Heart right ventricle (tissue), 16 donors: ENCODE measurements at regions not wholly inside any gene's neighbourhood (a gene's known extent, or its start where the extent isn't known, plus 50 kb on each side); places are given as distances from the start of the nearest gene placed in this dataset.

ENCODE experiments used
- ATAC-seq, 8 donors: fragments of 200-7000 bp; cut with Tn5 transposase; one replicate each; pipeline ENCODE4 v1.9.1; 2020; ENCODE audit warnings: mild to moderate bottlenecking in 8 of 8, moderate library complexity in 8 of 8, moderate number of reproducible peaks in 1 of 8
- DNase-seq, 2 donors: peaks; one replicate each; pipeline ENCODE4 v3.0.0-alpha.2; 2020
- H3K27ac ChIP-seq, 10 donors: fragments of 200-600 bp; sonication (generic) in 2 of 10; one replicate each; pipeline versions ENCODE4 v1.5.0 to v1.8.0; 2020 to 2022; ENCODE audit warnings: mild to moderate bottlenecking in 3 of 10
- H3K27me3 ChIP-seq, 7 donors: fragments of 200-600 bp; one replicate each; pipeline ENCODE4 v1.8.0; 2021 to 2022; ENCODE audit warnings: mild to moderate bottlenecking in 2 of 7
- H3K36me3 ChIP-seq, 9 donors: fragments of 200-600 bp; sonication (generic) in 1 of 9; one replicate each; pipeline versions ENCODE4 v1.5.0 to v1.8.0; 2020 to 2022; ENCODE audit warnings: mild to moderate bottlenecking in 2 of 9
- H3K4me1 ChIP-seq, 9 donors: fragments of 200-600 bp; sonication (generic) in 1 of 9; one replicate each; pipeline versions ENCODE4 v1.5.0 to v1.8.0; 2020 to 2022; ENCODE audit warnings: mild to moderate bottlenecking in 4 of 9
- H3K4me3 ChIP-seq, 10 donors: fragments of 200-600 bp; sonication (generic) in 2 of 10; one replicate each; pipeline versions ENCODE4 v1.5.0 to v1.8.0; 2020 to 2022; ENCODE audit warnings: mild to moderate bottlenecking in 7 of 10, moderate library complexity in 2 of 10
- H3K9me3 ChIP-seq, 11 donors: fragments of 200-600 bp in 10 of 11; sonication (generic) in 2 of 11; one replicate each; pipeline versions ENCODE4 v1.5.0 to v1.8.0; 2013 to 2022; ENCODE audit warnings: mild to moderate bottlenecking in 2 of 11, control low read depth in 1 of 11, moderate library complexity in 1 of 11
- WGBS, 2 donors: extraction: QIAGEN DNeasy Blood & Tissue Kit; methylation state at CpG; one replicate each; pipeline ENCODE4 v1.1.7; 2013; ENCODE audit warnings: inconsistent platforms in 1 of 2; 5-methylcytosine and 5-hydroxymethylcytosine counted together
- intact Hi-C, 10 donors: fragments of 100-400 bp; cut with DNase I; formaldehyde crosslinking; loops; one replicate each; pipeline versions ENCODE4 v1.11.1 to v1.14.2; 2022
- TF ChIP-seq, protein P1 (sequence below), 9 donors: fragments of 200-600 bp; sonication (generic) in 2 of 9; IDR thresholded peaks; one replicate each; pipeline versions ENCODE4 v1.5.0 to v1.8.0; 2021 to 2022; ENCODE audit warnings: antibody characterized with exemption in 9 of 9, mild to moderate bottlenecking in 5 of 9, moderate library complexity in 1 of 9
- donor health status: Arrhythmogenic right ventricular cardiomyopathy.
- donor health status: ischemic (EF 13 %, LVEDD 7.1; RV severe dilation, severe dysfunction).
- donor health status: healthy with polysubstance abuse.
- donor health status: DM: no; HTN: yes; CAD: no.
- donor health status: DM: no; HTN: no; CAD: no.
- donor health status: ischemic (EF 25% LVEDD 6.9; RV normal size, moderate dysfunction).
- donor health status: ischemic (EF 25% LVEDD 5.7; RV mildly dilated, moderate dysfunction).
- donor health status: healthy.
- donor health status: DM: yes; HTN: yes; CAD: no.
- donor health status: Ischemic cardiomyopathy.
- donor health status: ischemic (EF 35%, LVEDD 5.7; RV mildly dilated, moderate dysfunction).
- donor health status: nonischemic (EF 11% LVEDD 7.7; RV severe dilation, severe dysfunction).
- donor health status: DM: yes; HTN: yes; CAD: no.
- donor health status: PGD.
- donor health status: ischemic (EF 29% LVEDD 5.4; RV normal size, mild dysfunction).
- donor health status: nonischemic (EF 23%, LVEDD 6.1; RV moderate dilation, normal function).

DNA sequence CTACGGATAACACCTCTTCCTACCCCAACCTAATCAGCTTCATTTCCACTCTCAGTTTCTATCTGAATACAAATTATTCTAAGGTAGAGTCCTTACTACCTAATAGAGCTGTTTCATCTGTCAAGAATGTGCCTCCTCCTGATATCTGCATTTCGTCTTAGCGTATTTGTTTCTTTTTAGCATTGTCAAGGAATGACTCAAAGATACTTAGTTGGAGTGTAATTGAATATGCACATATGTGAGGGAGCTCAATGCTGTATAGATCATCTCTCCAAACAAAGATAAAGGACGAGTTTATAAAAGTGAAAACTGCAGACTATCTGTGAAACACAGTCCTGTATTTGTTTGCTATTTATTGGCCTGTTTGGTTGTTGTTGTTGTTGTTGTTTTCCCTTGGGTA lies 2059.4 kb upstream of the CELF4 start:
- intact Hi-C loops, result no loop called here
- ATAC-seq (no peak), DNase-seq (no peak)
- no peaks in the 10 kb centered on the region for H3K9me3 ChIP-seq
- 86 to 95% methylated on average over 4 of the region's 4 CpGs for WGBS, 2 donors
- H3K27ac ChIP-seq, result no peak overlapping the region
- no peaks in the 10 kb centered on the region for H3K27me3 ChIP-seq
- no peak overlapping the region for H3K4me3 ChIP-seq
- H3K4me1 ChIP-seq, result no peaks in the 10 kb centered on the region
- TF ChIP-seq, protein P1, sequence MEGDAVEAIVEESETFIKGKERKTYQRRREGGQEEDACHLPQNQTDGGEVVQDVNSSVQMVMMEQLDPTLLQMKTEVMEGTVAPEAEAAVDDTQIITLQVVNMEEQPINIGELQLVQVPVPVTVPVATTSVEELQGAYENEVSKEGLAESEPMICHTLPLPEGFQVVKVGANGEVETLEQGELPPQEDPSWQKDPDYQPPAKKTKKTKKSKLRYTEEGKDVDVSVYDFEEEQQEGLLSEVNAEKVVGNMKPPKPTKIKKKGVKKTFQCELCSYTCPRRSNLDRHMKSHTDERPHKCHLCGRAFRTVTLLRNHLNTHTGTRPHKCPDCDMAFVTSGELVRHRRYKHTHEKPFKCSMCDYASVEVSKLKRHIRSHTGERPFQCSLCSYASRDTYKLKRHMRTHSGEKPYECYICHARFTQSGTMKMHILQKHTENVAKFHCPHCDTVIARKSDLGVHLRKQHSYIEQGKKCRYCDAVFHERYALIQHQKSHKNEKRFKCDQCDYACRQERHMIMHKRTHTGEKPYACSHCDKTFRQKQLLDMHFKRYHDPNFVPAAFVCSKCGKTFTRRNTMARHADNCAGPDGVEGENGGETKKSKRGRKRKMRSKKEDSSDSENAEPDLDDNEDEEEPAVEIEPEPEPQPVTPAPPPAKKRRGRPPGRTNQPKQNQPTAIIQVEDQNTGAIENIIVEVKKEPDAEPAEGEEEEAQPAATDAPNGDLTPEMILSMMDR (IDR thresholded peaks at IDR 0.05), result no peak
- H3K36me3 ChIP-seq, result no peaks in the 10 kb centered on the region

DNA sequence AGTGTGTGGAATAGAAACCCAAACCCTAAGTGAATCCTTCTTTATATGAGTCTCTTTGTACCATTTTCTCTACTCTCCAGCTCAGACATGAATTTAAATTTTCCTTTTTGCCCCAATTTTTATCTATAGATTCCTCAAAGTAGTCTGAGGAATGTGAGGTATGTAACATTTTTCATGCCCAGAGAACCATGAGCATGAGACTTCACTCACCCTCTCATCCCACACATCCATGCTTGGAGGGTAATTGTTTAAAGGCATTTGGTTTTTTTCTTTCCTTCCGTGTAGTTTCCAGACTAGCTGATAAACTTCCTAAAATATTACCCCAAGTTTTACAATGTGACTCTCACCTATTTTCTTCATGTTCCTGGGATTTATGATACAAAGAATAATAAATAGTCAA lies 2056.8 kb upstream of the CELF4 start:
- 78 to 84% methylated on average over 1 of the region's 1 CpG for WGBS, 2 donors
- H3K4me1 ChIP-seq, result no peaks in the 10 kb centered on the region
- H3K4me3 ChIP-seq, result no peak overlapping the region
- ATAC-seq (no peak), DNase-seq (no peak)
- intact Hi-C loops, result no loop called here
- no peaks in the 10 kb centered on the region for H3K36me3 ChIP-seq
- peaks cover 0 to 9% (median 0%) of the 10 kb centered on the region in 11 donors for H3K9me3 ChIP-seq
- TF ChIP-seq, protein P1 (IDR thresholded peaks at IDR 0.05), result no peak
- no peaks in the 10 kb centered on the region for H3K27me3 ChIP-seq
- no peak overlapping the region for H3K27ac ChIP-seq

DNA sequence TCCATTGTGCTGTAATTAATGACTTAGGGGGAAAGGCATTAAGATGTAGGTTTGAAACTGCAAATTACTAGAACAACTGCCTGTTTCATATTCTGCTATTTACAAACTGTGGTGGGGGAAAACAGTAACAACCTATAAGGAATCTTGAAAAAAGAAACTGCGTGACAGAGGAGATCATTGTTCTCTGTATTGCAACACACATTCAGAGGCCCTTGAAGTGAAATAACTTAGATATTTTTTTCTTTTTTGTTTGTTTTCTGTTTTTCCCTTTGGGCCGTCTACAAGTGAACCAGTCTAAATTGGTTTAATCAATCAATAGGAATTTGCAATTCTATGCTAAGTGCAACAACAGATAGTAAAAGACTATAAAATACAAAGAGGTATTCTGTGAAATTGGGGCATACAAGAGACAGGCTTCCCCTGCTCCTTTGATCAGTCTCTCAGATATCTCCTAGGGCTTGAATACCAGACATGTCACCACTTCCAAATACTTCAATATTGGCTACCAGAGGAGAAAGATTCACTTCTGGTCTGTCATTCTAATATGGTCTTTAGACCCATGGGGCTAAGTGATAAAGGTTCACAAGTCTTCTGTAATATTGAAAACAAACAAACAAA lies 2055.1 kb upstream of the CELF4 start:
- Histone ChIP-seq H3K4me1 (no peaks in the 10 kb centered on the region), H3K36me3 (no peaks in the 10 kb centered on the region), H3K27ac (no peak overlapping the region), H3K4me3 (no peak overlapping the region), H3K27me3 (no peaks in the 10 kb centered on the region), H3K9me3 (peaks cover 0 to 9% (median 0%) of the 10 kb centered on the region in 11 donors)
- TF ChIP-seq, protein P1 (IDR thresholded peaks at IDR 0.05), result no peak
- 92 to 98% methylated on average over 2 of the region's 2 CpGs for WGBS, 2 donors
- no peak for ATAC-seq
- no peak for DNase-seq
- intact Hi-C loops, result no loop called here

DNA sequence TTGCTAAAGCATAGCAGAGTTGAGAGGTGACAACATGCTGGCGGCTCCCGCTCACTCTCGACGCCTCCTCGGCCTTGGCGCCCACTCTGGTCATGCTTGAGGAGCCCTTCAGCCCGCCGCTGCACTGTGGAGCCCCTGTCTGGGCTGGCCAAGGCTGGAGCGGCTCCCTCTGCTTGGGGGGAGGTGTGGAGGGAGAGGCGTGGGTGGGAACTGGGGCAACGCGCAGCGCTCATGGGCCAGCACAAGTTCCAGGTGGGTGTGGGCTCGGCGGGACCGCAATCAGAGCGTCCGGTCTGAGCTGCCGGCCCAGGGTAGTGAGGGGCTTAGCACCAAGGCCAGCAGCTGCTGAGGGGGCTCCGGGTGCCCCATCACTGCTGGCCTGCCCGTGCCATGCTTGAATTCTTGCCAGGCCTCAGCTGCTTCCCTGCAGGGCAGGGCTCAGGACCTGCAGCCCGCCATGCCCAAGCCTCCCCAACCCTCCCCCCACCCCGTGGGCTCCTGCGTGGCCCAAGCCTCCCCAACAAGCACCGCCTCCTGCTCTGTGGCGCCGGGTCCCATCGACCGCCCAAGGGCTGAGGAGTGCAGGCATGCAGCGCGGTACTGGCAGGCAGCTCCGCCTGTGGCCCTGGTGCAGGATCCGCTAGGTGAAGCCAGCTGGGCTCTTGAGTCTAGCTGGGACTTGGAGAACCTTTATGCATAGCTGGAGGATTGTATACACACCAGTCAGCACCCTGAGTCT lies 2052.8 kb upstream of the CELF4 start:
- Histone ChIP-seq H3K36me3 (no peaks in the 10 kb centered on the region), H3K4me1 (no peaks in the 10 kb centered on the region), H3K27ac (no peak overlapping the region), H3K4me3 (no peak overlapping the region), H3K27me3 (no peaks in the 10 kb centered on the region), H3K9me3 (peaks cover 0 to 9% (median 0%) of the 10 kb centered on the region in 11 donors)
- TF ChIP-seq, protein P1 (IDR thresholded peaks at IDR 0.05), result no peak
- DNase-seq (peak in 1 of 2 donors; percentile 5), ATAC-seq (peak in 1 of 8 donors; percentile 38)
- intact Hi-C loops, result no loop called here
- WGBS, 2 donors, result 98 to 99% methylated on average over 33 of the region's 33 CpGs
